GM23338 (cell line): ENCODE measurements at regions not wholly inside any gene's neighbourhood (a gene's known extent, or its start where the extent isn't known, plus 50 kb on each side); places are given as distances from the start of the nearest gene placed in this dataset.

Experiments
- CREB1 ChIP-seq: fragments of 250-450 bp; sonication (Bioruptor Pico); IDR thresholded peaks from 2 replicates; pipeline ENCODE4 v1.5.0; 2020; ENCODE audit warnings: low read depth, mild to moderate bottlenecking, moderate library complexity
- EZH2 ChIP-seq: fragments of 200-600 bp; sonication (generic); IDR thresholded peaks from one replicate; pipeline ENCODE4 v1.8.0; 2017; ENCODE audit warnings: antibody characterized with exemption, mild to moderate bottlenecking, low read depth; ENCODE audit not compliant: unreplicated experiment
- EZH2phosphoT487 ChIP-seq: fragments of 200-600 bp; sonication (generic); IDR thresholded peaks from one replicate; pipeline ENCODE4 v1.8.1; 2018; ENCODE audit warnings: antibody characterized with exemption; ENCODE audit not compliant: unreplicated experiment
- JUNB ChIP-seq: IDR thresholded peaks from one replicate; pipeline ENCODE4 v1.6.1; 2016; ENCODE audit warnings: antibody characterized with exemption; ENCODE audit not compliant: unreplicated experiment
- NANOG ChIP-seq: IDR thresholded peaks from 2 replicates; pipeline ENCODE4 v1.6.1; 2016; ENCODE audit warnings: antibody characterized with exemption, borderline replicate concordance
- POLR2AphosphoS5 ChIP-seq: IDR thresholded peaks from 2 replicates; pipeline ENCODE4 v1.6.1; 2016; ENCODE audit warnings: antibody characterized with exemption, low read depth
- STAT1 ChIP-seq: IDR thresholded peaks from one replicate; pipeline ENCODE4 v1.6.1; 2016; ENCODE audit warnings: antibody characterized with exemption; ENCODE audit not compliant: unreplicated experiment
- ZNF114 ChIP-seq: fragments of 250-450 bp; sonication (Bioruptor Pico); IDR thresholded peaks from 2 replicates; pipeline ENCODE4 v1.5.0; 2020; ENCODE audit warnings: mild to moderate bottlenecking, moderate library complexity
- ZNF331 ChIP-seq: fragments of 250-450 bp; sonication (Bioruptor Pico); IDR thresholded peaks from 2 replicates; pipeline ENCODE4 v1.5.0; 2020; ENCODE audit warnings: low read depth, mild to moderate bottlenecking, moderate library complexity
- TF ChIP-seq, protein P1 (sequence below), 2 experiments: fragments of 200-600 bp in 1 of 2; sonication (generic) in 1 of 2; conservative IDR thresholded peaks; 2 replicates each; pipeline versions ENCODE4 v1.5.1 to v1.6.1; 2016 to 2017; ENCODE audit warnings: antibody characterized with exemption in 2 of 2, low read depth in 2 of 2, mild to moderate bottlenecking in 2 of 2, moderate library complexity in 1 of 2
- TF ChIP-seq, protein P2 (sequence below): IDR thresholded peaks from one replicate; pipeline ENCODE4 v1.6.1; 2018; ENCODE audit warnings: antibody characterized with exemption; ENCODE audit not compliant: unreplicated experiment
- TF ChIP-seq, protein P3 (sequence below): IDR thresholded peaks from 2 replicates; pipeline ENCODE4 v1.6.1; 2016; ENCODE audit warnings: antibody characterized with exemption
- TF ChIP-seq, protein P4 (sequence below): fragments of 250-450 bp; sonication (Bioruptor Pico); IDR thresholded peaks from 2 replicates; pipeline ENCODE4 v1.5.0; 2020; ENCODE audit warnings: mild to moderate bottlenecking, moderate library complexity

DNA sequence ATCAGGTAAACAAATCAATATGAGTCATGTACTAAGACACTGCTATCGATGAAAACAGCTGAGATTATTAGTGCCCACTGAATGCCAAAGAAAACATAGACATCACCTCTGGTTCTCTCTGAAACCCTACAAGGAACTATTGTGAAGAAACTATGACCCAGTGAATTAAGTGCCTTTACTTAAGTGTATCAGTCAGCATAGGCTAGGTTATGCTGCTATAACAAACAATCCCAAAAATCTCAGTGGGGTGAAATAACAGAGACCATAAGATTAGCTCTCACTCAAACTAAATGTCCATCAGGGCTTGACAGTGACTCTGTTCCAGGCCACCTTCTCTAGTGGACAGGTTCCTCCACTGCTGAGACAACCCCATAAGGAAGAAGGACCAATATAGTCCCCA, 57.7 kb upstream of the KDM8 start:
- TF ChIP-seq, protein P1, sequence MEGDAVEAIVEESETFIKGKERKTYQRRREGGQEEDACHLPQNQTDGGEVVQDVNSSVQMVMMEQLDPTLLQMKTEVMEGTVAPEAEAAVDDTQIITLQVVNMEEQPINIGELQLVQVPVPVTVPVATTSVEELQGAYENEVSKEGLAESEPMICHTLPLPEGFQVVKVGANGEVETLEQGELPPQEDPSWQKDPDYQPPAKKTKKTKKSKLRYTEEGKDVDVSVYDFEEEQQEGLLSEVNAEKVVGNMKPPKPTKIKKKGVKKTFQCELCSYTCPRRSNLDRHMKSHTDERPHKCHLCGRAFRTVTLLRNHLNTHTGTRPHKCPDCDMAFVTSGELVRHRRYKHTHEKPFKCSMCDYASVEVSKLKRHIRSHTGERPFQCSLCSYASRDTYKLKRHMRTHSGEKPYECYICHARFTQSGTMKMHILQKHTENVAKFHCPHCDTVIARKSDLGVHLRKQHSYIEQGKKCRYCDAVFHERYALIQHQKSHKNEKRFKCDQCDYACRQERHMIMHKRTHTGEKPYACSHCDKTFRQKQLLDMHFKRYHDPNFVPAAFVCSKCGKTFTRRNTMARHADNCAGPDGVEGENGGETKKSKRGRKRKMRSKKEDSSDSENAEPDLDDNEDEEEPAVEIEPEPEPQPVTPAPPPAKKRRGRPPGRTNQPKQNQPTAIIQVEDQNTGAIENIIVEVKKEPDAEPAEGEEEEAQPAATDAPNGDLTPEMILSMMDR (conservative IDR thresholded peaks at IDR 0.05; ENCODE audit: low read depth in 2 of 2), result no peak
- TF ChIP-seq POLR2AphosphoS5 (no peak), EZH2phosphoT487 (no peak), ZNF331 (CRISPR knock-in tag) (no peak), ZNF114 (no peak), JUNB (no peak), EZH2 (no peak), CREB1 (no peak), STAT1 (no peak), NANOG (no peak)
- TF ChIP-seq, protein P2, sequence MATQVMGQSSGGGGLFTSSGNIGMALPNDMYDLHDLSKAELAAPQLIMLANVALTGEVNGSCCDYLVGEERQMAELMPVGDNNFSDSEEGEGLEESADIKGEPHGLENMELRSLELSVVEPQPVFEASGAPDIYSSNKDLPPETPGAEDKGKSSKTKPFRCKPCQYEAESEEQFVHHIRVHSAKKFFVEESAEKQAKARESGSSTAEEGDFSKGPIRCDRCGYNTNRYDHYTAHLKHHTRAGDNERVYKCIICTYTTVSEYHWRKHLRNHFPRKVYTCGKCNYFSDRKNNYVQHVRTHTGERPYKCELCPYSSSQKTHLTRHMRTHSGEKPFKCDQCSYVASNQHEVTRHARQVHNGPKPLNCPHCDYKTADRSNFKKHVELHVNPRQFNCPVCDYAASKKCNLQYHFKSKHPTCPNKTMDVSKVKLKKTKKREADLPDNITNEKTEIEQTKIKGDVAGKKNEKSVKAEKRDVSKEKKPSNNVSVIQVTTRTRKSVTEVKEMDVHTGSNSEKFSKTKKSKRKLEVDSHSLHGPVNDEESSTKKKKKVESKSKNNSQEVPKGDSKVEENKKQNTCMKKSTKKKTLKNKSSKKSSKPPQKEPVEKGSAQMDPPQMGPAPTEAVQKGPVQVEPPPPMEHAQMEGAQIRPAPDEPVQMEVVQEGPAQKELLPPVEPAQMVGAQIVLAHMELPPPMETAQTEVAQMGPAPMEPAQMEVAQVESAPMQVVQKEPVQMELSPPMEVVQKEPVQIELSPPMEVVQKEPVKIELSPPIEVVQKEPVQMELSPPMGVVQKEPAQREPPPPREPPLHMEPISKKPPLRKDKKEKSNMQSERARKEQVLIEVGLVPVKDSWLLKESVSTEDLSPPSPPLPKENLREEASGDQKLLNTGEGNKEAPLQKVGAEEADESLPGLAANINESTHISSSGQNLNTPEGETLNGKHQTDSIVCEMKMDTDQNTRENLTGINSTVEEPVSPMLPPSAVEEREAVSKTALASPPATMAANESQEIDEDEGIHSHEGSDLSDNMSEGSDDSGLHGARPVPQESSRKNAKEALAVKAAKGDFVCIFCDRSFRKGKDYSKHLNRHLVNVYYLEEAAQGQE, result no peak
- TF ChIP-seq, protein P3, sequence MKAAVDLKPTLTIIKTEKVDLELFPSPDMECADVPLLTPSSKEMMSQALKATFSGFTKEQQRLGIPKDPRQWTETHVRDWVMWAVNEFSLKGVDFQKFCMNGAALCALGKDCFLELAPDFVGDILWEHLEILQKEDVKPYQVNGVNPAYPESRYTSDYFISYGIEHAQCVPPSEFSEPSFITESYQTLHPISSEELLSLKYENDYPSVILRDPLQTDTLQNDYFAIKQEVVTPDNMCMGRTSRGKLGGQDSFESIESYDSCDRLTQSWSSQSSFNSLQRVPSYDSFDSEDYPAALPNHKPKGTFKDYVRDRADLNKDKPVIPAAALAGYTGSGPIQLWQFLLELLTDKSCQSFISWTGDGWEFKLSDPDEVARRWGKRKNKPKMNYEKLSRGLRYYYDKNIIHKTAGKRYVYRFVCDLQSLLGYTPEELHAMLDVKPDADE, result no peak
- TF ChIP-seq, protein P4, sequence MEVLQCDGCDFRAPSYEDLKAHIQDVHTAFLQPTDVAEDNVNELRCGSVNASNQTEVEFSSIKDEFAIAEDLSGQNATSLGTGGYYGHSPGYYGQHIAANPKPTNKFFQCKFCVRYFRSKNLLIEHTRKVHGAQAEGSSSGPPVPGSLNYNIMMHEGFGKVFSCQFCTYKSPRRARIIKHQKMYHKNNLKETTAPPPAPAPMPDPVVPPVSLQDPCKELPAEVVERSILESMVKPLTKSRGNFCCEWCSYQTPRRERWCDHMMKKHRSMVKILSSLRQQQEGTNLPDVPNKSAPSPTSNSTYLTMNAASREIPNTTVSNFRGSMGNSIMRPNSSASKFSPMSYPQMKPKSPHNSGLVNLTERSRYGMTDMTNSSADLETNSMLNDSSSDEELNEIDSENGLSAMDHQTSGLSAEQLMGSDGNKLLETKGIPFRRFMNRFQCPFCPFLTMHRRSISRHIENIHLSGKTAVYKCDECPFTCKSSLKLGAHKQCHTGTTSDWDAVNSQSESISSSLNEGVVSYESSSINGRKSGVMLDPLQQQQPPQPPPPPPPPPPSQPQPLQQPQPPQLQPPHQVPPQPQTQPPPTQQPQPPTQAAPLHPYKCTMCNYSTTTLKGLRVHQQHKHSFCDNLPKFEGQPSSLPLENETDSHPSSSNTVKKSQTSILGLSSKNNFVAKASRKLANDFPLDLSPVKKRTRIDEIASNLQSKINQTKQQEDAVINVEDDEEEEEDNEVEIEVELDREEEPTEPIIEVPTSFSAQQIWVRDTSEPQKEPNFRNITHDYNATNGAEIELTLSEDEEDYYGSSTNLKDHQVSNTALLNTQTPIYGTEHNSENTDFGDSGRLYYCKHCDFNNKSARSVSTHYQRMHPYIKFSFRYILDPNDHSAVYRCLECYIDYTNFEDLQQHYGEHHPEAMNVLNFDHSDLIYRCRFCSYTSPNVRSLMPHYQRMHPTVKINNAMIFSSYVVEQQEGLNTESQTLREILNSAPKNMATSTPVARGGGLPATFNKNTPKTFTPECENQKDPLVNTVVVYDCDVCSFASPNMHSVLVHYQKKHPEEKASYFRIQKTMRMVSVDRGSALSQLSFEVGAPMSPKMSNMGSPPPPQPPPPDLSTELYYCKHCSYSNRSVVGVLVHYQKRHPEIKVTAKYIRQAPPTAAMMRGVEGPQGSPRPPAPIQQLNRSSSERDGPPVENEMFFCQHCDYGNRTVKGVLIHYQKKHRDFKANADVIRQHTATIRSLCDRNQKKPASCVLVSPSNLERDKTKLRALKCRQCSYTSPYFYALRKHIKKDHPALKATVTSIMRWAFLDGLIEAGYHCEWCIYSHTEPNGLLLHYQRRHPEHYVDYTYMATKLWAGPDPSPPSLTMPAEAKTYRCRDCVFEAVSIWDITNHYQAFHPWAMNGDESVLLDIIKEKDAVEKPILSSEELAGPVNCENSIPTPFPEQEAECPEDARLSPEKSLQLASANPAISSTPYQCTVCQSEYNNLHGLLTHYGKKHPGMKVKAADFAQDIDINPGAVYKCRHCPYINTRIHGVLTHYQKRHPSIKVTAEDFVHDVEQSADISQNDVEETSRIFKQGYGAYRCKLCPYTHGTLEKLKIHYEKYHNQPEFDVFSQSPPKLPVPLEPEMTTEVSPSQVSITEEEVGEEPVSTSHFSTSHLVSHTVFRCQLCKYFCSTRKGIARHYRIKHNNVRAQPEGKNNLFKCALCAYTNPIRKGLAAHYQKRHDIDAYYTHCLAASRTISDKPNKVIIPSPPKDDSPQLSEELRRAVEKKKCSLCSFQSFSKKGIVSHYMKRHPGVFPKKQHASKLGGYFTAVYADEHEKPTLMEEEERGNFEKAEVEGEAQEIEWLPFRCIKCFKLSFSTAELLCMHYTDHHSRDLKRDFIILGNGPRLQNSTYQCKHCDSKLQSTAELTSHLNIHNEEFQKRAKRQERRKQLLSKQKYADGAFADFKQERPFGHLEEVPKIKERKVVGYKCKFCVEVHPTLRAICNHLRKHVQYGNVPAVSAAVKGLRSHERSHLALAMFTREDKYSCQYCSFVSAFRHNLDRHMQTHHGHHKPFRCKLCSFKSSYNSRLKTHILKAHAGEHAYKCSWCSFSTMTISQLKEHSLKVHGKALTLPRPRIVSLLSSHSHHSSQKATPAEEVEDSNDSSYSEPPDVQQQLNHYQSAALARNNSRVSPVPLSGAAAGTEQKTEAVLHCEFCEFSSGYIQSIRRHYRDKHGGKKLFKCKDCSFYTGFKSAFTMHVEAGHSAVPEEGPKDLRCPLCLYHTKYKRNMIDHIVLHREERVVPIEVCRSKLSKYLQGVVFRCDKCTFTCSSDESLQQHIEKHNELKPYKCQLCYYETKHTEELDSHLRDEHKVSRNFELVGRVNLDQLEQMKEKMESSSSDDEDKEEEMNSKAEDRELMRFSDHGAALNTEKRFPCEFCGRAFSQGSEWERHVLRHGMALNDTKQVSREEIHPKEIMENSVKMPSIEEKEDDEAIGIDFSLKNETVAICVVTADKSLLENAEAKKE (CRISPR knock-in tag), result no peak
